ENCODE measurements at regions not wholly inside any gene's neighbourhood (a gene's known extent, or its start where the extent isn't known, plus 50 kb on each side); places are given as distances from the start of the nearest gene placed in this dataset.

GRCh38 chr11:128300785-128301184 lies 286.6 kb downstream of the ETS1 start:
- DNase-seq (ENCODE audit: low spot score) = no peak
- no peak for TF ChIP-seq CTCF (IDR thresholded peaks at IDR 0.05; ENCODE audit: extremely low read depth, missing control alignments)

GRCh38 chr11:128299132-128299726 lies 288.1 kb downstream of the ETS1 start:
- no peak for TF ChIP-seq CTCF (IDR thresholded peaks at IDR 0.05; ENCODE audit: extremely low read depth, missing control alignments)
- DNase-seq (ENCODE audit: low spot score) = no peak

- no peak for DNase-seq (ENCODE audit: low spot score)
Observed at GRCh38 chr11:128298271-128298670, 289.1 kb downstream of the ETS1 start.

GRCh38 chr11:128297805-128298204 lies 289.6 kb downstream of the ETS1 start:
- no peak for TF ChIP-seq CTCF (IDR thresholded peaks at IDR 0.05; ENCODE audit: extremely low read depth, missing control alignments)
- DNase-seq (ENCODE audit: low spot score) = no peak

More at GRCh38 chr11:128298271-128298670, 289.1 kb downstream of the ETS1 start:
- no peak for TF ChIP-seq CTCF (IDR thresholded peaks at IDR 0.05; ENCODE audit: extremely low read depth, missing control alignments)

GRCh38 chr11:128297091-128297651 lies 290.2 kb downstream of the ETS1 start:
- TF ChIP-seq CTCF (IDR thresholded peaks at IDR 0.05; ENCODE audit: extremely low read depth, missing control alignments) = no peak
- DNase-seq (ENCODE audit: low spot score) = no peak

- TF ChIP-seq CTCF (IDR thresholded peaks at IDR 0.05; ENCODE audit: extremely low read depth, missing control alignments) = no peak
- no peak for DNase-seq (ENCODE audit: low spot score)
Observed at GRCh38 chr11:128294671-128295050, 292.7 kb downstream of the ETS1 start.

- TF ChIP-seq CTCF (IDR thresholded peaks at IDR 0.05; ENCODE audit: extremely low read depth, missing control alignments) = no peak
- DNase-seq (ENCODE audit: low spot score) = no peak
Observed at GRCh38 chr11:128294001-128294670, 293.2 kb downstream of the ETS1 start.

All from GM20000 (cell line).